ENCODE measurements at regions not wholly inside any gene's neighbourhood (a gene's known extent, or its start where the extent isn't known, plus 50 kb on each side); places are given as distances from the start of the nearest gene placed in this dataset.
"Not testable (repeated sequence)": the region's sequence is repeated elsewhere in the genome, so short reads cannot be mapped to it uniquely, and the experiment has no call there.

DNA sequence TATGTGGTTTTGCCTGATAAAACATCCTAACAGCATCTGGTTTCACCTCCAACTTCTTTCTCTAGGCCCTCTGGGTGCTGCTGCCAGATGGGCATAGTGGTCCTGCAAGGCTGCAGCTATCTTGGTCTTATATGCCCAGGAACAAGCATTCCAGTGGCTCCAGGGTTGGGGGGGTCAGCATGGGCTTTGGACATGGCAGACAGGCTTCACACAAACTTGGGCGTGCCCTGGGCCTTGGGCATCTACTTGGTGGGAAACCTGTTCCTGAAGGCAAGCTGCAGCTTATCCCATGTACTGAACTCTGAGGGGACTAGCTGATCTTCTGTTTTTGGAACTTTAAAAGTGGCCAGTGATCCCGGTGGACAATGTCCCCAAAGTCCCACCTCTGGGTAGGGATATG is 54.9 kb upstream of the ZNF678 start:
- no peak for DNase-seq (ENCODE audit: low read depth)

DNA sequence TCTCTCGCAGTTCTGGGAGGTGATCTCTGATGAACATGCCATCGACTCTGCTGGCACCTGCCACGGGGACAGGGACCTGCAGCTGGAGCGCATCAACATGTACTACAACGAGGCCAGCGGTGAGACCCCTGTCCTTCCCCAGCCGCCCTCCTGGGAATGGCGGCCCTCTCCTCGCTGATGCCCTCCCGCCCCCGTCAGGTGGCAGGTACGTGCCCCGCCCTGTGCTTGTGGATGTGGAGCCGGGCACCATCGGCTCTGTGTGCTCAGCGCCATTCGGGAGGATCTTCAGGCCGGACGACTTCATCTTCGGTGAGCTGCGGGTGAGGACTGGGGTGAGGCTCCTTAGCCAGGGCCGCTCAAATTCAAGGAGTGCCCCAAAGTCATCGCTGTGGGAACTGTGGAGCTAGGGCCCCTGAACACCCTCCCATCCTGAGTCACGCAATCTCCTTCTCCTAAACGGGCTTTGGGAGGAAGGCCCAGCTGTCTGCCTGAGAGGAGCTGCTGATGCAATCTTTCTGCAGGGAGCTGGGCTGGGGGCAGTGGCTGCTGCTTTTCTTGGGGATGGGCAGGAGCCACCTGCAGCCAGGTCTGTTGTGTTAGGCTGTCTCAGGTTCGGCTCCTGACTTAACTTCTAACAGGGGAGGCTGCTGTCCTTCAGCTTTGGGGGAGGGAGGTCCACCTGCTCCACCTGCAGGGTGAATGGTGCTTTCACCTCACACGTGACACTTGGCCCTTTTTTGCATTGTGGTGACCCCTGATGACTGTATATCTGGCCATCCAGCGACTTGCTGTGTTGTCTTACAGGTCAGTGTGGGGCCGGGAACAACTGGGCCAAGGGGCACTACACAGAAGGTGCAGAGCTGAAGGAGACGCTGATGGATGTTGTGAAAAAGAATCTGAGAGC is 56.6 kb upstream of the ZNF678 start:
- not testable (repeated sequence) for DNase-seq (ENCODE audit: low read depth)

DNA sequence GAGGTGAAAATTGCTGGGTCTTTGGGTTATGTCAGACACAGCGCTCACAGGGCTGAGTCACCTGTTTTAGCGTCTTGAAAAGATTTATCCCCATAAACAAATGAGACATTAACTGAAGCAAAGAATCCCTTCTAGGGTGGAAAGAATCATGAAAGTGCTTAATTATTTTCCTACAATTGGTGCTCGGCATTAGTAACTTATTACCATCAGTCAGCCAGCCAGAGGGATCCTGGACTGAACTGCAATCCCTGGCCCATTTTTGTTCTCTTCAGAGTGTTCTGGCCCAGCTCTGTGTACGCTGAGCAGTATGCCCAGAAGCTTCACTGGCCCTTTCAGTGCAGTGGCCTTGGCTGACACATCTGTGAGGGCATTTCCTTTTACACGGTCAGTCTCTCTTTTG is 67.3 kb upstream of the ZNF678 start:
- DNase-seq (ENCODE audit: low read depth), result not testable (repeated sequence)

DNA sequence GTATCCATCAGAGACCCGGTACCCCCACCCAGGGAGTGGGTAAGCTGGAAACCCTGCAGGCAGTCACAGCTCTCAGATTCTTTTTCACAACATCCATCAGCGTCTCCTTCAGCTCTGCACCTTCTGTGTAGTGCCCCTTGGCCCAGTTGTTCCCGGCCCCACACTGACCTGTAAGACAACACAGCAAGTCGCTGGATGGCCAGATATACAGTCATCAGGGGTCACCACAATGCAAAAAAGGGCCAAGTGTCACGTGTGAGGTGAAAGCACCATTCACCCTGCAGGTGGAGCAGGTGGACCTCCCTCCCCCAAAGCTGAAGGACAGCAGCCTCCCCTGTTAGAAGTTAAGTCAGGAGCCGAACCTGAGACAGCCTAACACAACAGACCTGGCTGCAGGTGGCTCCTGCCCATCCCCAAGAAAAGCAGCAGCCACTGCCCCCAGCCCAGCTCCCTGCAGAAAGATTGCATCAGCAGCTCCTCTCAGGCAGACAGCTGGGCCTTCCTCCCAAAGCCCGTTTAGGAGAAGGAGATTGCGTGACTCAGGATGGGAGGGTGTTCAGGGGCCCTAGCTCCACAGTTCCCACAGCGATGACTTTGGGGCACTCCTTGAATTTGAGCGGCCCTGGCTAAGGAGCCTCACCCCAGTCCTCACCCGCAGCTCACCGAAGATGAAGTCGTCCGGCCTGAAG is 69.3 kb upstream of the ZNF678 start:
- not testable (repeated sequence) for DNase-seq (ENCODE audit: low read depth)

DNA sequence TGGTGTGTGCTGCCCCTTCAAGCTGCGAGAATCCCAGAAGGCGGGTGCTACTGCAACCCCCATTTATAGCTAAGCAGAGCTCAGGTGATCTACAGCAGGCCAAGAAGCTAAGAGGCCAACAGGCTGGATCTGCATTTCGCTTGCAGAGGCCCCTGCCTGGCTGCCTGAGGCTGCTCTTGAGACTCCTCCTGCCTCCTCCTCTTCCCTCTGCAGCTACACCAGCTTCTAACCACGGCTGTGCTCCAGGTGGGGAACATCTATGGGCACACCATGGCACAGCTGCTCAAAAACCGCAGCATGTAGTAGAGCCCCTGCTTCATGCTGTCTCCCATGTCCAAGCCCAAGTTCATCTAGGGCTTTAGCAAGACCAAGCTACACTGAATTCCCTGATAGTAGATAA is 72.9 kb upstream of the ZNF678 start:
- no peak for DNase-seq (ENCODE audit: low read depth)

DNA sequence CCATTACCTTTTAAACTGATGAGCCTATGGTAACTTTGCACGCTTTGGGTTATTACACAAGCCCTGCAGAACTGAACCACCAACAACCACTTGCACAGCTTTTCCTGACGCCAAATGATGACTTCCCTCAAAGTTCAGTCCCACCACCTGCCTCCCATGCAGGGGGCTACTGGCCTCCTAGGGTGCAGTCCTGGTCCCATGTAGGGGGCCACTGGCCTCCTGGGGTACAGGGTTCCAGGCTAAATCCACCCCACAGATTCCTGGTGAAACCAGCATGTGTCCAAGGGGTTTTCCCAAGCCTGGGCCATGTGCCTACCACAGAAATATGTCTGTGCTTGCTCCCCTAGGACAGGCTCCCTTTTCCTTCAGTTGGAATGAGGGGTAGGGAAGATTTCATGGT is 73.4 kb upstream of the ZNF678 start:
- no peak for DNase-seq (ENCODE audit: low read depth)

DNA sequence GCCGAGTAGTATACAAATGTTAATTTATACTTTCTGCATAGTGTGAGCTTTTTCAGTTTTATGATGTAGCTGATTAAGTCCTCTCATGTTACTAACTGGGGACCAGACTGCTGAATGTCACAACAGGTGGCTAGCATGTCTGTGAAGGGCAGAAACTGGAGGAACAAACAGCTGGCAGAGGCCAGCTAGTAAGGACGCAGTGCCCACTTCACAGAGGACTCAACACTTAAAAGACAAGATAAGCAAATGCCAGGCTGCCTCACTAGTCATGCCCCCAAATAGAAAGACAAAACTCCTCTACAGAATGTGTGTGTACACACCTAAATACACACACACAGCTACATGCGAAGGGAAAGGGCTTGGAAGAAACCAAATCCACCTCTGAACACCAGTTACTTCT is 73.8 kb upstream of the ZNF678 start:
- DNase-seq (ENCODE audit: low read depth), result no peak

DNA sequence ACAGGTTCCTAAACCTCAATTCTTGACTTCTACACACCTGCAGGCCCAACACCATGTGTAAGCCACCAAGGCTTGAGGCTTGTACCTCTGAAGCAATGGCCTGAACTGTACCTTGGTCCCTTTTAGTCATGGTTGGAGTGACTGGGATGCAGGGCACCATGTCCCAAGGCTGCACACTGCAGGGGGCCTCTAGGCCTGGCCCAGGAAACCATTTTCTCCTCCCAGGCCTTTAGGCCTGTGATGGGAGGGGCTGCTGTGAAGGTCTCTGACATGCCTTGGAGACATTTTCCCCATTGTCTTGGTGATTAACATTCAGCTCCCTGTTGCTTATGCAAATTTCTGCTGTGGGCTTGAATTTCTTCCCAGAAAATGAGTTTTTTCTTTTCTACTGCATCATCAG is 75.8 kb upstream of the ZNF678 start:
- no peak for DNase-seq (ENCODE audit: low read depth)

DNA sequence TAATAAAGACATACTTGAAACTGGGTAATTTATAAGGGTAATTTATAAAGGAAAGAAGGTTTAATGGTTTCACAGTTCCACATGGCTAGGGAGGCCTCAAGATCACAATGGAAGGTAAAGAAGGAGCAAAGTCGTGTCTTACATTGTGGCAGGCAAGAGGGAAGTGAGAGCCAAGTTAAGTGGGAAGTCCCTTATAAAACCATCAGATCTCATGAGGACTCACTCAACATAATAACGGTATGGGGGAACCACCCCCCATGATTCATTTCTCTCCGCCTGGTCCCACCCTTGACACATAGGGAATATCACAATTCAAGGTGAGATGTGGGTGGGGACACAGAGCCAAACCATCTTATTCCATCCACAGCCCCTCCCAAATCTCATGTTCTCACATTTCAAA is 76.8 kb upstream of the ZNF678 start:
- DNase-seq (ENCODE audit: low read depth), result no peak

DNA sequence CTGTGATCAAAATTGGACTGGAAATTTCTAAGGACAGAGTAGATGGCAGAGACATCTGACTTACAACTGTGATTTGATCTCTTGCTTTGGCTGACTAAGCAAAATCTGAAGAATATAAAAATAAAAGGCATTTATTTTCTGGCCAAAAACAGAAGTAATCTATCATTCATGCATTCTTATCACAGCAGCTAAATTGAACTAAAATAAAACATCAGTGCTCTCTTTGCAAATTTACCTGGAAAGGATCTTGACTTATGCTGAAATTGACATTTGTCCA is 81.4 kb upstream of the ZNF678 start:
- DNase-seq (ENCODE audit: low read depth), result no peak

DNA sequence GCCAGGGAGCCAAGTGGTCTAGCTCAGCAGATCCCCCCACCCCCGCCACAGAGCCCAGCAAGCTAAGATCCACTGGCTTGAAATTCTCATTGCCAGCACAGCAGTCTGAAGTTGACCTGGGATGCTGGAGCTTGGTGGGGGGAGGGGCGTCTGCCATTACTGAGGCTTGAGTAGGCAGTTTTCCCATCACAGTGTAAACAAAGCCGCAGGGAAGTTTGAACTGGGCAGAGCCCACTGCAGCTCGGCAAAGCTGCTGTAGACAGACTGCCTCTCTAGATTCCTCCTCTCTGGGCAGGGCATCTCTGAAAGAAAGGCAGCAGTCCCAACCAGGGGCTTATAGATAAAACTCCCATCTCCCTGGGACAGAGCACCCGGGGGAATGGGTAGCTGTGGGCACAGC is 89.3 kb upstream of the ZNF678 start:
- DNase-seq (ENCODE audit: low read depth), result not testable (repeated sequence)

DNA sequence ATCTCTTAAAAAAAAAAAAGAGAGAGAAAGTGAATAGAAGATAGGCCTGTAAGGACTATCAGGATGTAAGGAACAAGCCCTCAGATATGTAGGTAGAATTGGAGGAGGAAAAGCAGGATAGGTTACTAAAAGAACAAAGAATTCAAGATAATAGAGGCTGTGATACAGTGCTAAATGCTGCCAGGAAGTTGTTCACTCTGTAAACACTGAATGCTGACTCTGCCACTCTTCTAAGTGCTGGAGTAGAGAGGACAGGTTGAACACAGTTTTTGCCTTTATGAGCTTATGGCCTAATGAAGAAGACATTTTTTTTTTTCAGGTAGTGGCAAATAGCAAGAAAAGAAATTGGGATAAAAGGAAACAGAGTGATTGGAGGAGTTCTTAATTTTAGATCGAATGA is 90.6 kb upstream of the ZNF678 start:
- no peak for DNase-seq (ENCODE audit: low read depth)

DNA sequence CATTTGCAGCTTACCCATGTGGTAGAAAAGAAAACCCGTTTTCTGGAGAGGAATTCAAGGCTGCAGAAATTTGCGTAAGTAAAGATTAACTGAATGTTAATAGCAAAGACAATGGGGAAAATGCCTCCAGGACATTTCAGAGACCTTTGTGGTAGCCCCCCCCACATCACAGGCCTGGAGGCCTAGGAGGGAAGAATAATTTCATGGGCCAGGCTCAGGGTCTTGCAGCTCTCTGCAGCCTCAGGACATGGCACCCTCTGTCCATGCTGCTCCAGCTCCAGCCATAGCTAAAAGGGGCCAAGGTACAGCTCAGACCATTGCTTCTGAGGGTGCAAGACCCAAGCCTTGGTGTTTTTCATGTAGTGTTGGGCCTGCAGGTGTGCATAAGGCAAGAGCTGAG is 92.7 kb upstream of the ZNF678 start:
- no peak for DNase-seq (ENCODE audit: low read depth)

DNA sequence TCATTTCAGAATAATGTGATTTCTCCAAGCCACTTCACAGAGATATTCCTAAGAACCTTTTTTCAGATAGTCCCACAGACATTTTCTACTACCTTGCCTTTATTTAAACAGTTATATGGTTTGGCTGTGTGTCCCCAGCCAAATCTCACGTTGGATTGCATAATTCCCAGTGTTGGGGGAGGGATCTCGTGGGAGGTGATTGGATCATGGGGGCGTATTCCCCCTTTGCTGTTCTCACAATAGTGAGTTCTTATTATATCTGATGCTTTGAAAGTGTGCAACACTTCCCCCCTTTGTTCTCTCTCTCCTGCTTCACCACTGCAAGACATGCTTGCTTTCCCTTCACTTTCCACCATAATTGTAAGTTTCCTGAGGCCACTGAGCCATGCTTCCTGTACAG is 93.6 kb upstream of the ZNF678 start:
- no peak for DNase-seq (ENCODE audit: low read depth)

DNA sequence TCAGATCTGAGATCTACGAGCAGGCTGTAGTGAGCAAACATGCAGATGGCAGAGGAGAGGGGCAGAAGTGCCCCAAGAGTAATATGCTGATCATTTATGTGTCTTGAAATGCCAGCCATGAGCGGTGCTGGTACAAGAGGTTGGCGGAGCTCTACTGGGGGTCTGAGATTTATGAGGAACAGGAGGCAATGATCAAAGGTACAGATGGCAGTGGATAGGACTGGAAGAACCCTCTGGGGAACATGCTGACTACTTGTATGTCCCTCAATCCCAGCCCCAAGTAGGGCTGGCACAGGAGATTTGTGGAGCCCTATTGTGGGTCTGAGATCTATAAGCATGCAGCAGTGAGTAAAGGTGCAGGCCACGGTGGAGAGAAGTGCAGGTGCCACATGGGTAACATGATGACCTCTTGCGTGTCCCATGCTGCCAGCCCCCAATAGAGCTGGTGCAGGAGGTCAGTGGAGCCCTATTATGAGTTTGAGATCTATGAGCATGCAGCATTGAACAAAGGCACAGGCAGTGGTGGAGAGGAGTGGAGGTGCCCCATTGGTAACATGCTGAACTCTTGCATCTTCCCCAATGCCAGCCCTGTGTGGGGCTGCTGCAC is 97.2 kb upstream of the ZNF678 start:
- no peak for DNase-seq (ENCODE audit: low read depth)

DNA sequence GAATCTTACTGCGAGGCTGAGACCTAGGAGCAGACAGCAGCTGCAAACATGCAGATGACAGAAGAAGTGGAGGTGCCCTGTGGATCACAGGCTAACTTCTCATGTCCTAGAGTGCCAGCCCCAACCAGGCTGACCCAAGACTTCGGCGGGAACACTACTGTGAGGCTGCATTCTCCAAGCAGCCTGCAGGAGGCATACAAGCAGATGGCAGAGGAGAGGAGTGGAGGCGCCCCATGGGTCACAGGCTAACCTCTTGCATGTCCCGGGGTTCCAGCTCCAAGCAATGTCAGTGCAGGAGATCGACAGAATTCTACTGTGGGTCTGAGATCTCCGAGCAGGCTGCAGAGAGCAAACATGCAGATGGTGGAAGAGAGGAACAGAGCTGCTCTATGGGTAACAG is 98.1 kb upstream of the ZNF678 start:
- no peak for DNase-seq (ENCODE audit: low read depth)

DNA sequence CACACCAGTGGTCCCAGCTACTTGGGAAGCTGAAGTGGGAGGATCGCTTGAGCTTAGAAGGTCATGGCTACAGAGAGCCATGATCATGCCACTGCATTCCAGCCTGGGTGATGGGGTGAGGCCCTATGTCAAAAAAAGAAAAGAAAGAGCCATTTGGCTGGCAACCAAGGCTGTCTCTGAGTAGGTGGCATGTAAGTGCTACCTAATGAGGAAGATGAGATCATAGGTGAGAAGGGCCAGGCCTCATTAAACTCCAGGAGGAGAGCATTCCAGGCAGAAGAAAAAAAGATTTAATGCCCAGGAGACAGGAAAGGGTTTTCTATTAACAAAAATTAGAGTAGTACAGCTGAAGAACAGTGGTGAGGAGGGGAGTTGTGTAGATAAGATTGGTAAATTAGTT is 103.4 kb upstream of the ZNF678 start:
- no peak for DNase-seq (ENCODE audit: low read depth)

DNA sequence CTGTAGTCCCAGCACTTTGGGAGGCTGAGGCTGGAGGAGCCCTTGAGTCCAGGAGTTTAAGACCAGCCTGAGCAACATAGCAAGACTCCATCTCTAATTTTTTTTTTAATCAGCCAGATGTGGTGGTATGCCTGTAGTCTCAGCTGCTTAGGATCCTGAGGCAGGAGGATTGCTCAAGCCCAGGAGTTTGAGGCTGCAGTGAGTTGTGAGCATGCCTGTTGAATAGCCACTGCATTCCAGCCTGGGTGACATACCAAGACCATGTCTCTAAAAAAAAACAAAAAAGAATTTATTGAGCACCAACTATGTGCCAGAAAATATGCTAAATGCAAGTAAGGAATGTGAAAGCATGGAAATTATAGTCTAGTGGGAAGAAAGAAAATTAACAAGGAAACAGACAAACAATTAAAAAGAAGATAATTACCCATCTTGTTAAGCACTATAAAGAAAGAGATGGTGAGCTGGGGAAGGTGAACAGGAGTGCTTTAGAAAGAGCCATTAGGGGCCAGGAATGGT is 104.0 kb upstream of the ZNF678 start:
- no peak for DNase-seq (ENCODE audit: low read depth)

DNA sequence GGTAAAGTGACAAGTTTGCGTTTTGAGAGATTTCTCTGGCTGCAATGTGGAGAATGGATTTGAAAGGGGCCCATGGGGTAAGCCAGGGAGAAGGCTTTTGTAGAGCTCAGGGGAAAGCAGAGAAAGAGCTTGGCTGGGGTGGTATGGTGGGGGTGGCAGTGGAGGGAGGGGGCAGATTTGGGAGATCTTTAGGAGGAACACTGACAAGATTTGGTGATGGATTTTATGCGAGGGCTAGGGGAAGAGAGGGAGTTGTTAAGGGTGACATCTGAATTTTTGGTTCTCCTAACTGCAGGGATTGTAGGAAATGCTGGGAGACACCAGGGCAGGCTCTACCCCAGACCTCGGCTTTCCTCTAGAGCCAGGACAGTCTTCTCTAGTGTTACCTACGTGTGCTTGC is 108.7 kb upstream of the ZNF678 start:
- no peak for DNase-seq (ENCODE audit: low read depth)

DNA sequence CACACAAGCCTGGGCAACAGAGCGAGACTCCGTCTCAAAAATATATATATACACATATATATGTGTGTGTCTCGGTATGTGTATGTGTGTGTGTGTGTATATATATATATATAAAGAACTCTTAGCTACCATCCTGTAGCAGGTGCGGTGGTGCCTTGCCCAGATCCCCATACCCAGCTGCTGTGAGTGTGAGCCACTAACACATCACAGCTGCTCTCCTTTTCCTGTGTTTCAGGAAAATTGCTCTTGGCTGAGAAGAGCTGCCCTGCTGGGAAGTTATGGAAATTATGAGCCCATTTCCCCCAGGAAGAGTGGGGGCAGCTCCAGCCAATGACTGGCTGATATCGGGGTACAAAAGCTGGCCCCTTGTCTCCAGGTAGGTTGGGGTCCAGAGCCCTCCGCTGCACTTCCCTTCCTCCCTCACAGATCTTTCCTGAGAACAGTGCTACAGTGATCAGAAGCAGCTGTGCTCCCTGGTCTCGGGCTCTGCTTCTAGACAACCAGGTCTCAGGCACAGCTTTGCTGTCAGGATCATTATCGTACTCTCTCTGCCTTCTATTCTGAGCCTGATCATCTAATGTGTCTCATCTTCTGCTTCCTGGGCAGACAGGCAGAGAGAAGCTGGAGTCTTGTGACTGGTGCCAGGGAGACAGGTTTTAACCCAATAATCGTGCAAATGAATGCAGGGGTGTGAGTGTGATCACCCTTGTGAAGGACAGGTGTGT is 109.6 kb upstream of the ZNF678 start:
- DNase-seq (ENCODE audit: low read depth), result no peak

DNA sequence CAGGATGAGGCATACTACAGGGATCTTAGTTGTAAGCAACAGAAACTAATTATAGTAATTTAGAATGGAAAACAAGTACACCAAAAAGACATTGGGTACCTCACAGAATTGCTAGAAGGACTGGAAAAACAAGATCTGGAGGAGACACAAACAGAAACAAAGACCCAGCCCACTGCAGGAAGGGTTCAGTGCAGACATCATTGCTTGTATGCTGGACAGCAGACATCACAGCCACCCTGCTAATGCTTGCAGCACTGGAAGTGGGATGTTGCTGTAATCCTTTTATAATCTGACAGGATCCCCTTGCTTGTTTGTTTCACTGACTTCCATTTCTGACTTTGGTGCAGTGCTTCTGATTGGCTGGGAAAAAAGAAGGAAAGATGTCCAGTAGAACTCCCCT is 111.4 kb upstream of the ZNF678 start:
- no peak for DNase-seq (ENCODE audit: low read depth)

DNA sequence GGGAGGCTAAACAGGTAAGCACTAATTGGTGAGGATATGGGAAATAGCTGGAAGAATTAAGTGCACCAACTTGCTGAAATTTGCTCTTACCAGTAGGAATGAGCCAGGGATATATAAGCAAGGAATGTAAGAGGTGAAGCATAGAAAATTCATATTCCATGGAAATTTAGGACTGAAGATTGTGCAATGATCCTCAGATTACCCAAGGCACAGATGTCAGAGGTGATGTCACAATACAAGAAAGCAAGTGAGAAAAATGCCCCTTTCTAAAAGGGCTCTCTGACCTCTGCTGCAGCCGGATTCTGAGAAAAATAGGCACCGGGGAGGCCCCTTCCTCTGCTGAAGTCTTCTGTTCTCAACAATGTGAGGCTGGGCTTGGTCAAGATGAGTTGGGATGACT is 112.3 kb upstream of the ZNF678 start:
- no peak for DNase-seq (ENCODE audit: low read depth)

DNA sequence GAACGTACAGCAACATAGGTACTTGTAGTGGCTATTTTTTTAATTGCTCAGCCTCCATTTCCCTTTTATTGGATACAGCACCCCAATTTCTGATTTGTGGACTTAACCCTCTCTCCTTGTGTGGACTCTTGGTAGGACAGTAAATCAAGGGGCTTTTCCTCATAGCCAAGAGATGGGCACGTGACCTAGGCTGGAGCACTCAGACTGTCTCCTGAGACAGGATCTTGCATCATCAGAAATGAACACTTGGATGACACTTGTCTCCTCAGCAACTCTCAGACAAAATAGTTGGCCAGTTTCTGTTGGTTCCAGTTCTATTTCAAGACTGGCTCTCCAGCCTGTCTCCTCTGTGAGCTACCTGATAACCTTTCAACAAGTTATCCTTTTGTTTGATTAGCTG is 112.9 kb upstream of the ZNF678 start:
- no peak for DNase-seq (ENCODE audit: low read depth)
